ENCODE measurements at regions not wholly inside any gene's neighbourhood (a gene's known extent, or its start where the extent isn't known, plus 50 kb on each side); places are given as distances from the start of the nearest gene placed in this dataset.
"Not testable (repeated sequence)": the region's sequence is repeated elsewhere in the genome, so short reads cannot be mapped to it uniquely, and the experiment has no call there.

GRCh38 chr6:80633412-80633811 is 526.9 kb downstream of the BCKDHB start:
- DNase-seq (ENCODE audit: low spot score): no peak

- DNase-seq (ENCODE audit: low spot score): no peak
Measured at GRCh38 chr6:80625405-80625804, 518.9 kb downstream of the BCKDHB start.

- no peak for DNase-seq (ENCODE audit: low spot score)
Measured at GRCh38 chr6:80623066-80623815, 516.8 kb downstream of the BCKDHB start.

- no peak for DNase-seq (ENCODE audit: low spot score)
Measured at GRCh38 chr6:80622641-80623040, 516.2 kb downstream of the BCKDHB start.

GRCh38 chr6:80618953-80619352 is 512.5 kb downstream of the BCKDHB start:
- DNase-seq (ENCODE audit: low spot score): peak; percentile 24

GRCh38 chr6:80610846-80611245 is 504.4 kb downstream of the BCKDHB start:
- DNase-seq (ENCODE audit: low spot score): no peak

- no peak for DNase-seq (ENCODE audit: low spot score)
Measured at GRCh38 chr6:80608881-80609280, 502.4 kb downstream of the BCKDHB start.

GRCh38 chr6:80607811-80608391 is 501.4 kb downstream of the BCKDHB start:
- no peak for DNase-seq (ENCODE audit: low spot score)

- DNase-seq (ENCODE audit: low spot score): peak; percentile 26
Measured at GRCh38 chr6:80605165-80605989, 498.9 kb downstream of the BCKDHB start.

- no peak for DNase-seq (ENCODE audit: low spot score)
Measured at GRCh38 chr6:80603679-80604078, 497.2 kb downstream of the BCKDHB start.

- DNase-seq (ENCODE audit: low spot score): no peak
Measured at GRCh38 chr6:80594461-80594860, 488.0 kb downstream of the BCKDHB start.

GRCh38 chr6:80592436-80592835 is 486.0 kb downstream of the BCKDHB start:
- no peak for DNase-seq (ENCODE audit: low spot score)

- DNase-seq (ENCODE audit: low spot score): no peak
Measured at GRCh38 chr6:80586242-80586641, 479.8 kb downstream of the BCKDHB start.

- DNase-seq (ENCODE audit: low spot score): no peak
Measured at GRCh38 chr6:80579391-80580023, 473.0 kb downstream of the BCKDHB start.

GRCh38 chr6:80573320-80573719 is 466.8 kb downstream of the BCKDHB start:
- not testable (repeated sequence) for DNase-seq (ENCODE audit: low spot score)

- DNase-seq (ENCODE audit: low spot score): no peak
Measured at GRCh38 chr6:80566361-80566760, 459.9 kb downstream of the BCKDHB start.

GRCh38 chr6:80553071-80553740 is 446.7 kb downstream of the BCKDHB start:
- peak; percentile 70 for DNase-seq (ENCODE audit: low spot score)

GRCh38 chr6:80550748-80551147 is 444.3 kb downstream of the BCKDHB start:
- no peak for DNase-seq (ENCODE audit: low spot score)

GRCh38 chr6:80550281-80550680 is 443.8 kb downstream of the BCKDHB start:
- no peak for DNase-seq (ENCODE audit: low spot score)

- DNase-seq (ENCODE audit: low spot score): no peak
Measured at GRCh38 chr6:80548532-80548931, 442.1 kb downstream of the BCKDHB start.

GRCh38 chr6:80547827-80548226 is 441.4 kb downstream of the BCKDHB start:
- DNase-seq (ENCODE audit: low spot score): no peak
